Prostate gland (tissue), 2 donors: ENCODE measurements at regions not wholly inside any gene's neighbourhood (a gene's known extent, or its start where the extent isn't known, plus 50 kb on each side); places are given as distances from the start of the nearest gene placed in this dataset.

Experiments
- CTCF ChIP-seq, 4 experiments: fragments of 200-600 bp in 2 of 4; fragments of 450-650 bp in 2 of 4; sonication (generic) in 2 of 4; IDR thresholded peaks; 1 replicate in 3 of 4; 2 replicates in 1 of 4; pipeline ENCODE4 v1.5.1; 2016 to 2019; ENCODE audit warnings: antibody characterized with exemption in 4 of 4, mild to moderate bottlenecking in 2 of 4, moderate library complexity in 2 of 4
- POLR2AphosphoS5 ChIP-seq: sonication (generic); formaldehyde crosslinking; IDR thresholded peaks from one replicate; pipeline ENCODE4 v1.6.1; 2017; ENCODE audit warnings: antibody characterized with exemption

- no peak for TF ChIP-seq CTCF (IDR thresholded peaks at IDR 0.05)
- no peak for TF ChIP-seq POLR2AphosphoS5
Observed at GRCh38 chr4:178202422-178202821, 760.2 kb upstream of the AGA start.
